Ascending aorta (tissue), 2 donors: ENCODE measurements at regions not wholly inside any gene's neighbourhood (a gene's known extent, or its start where the extent isn't known, plus 50 kb on each side); places are given as distances from the start of the nearest gene placed in this dataset.

Source experiments
- DNase-seq, 2 donors: peaks; one replicate each; pipeline ENCODE4 v3.0.0-alpha.2; 2019; ENCODE audit warnings: low spot score in 2 of 2
- H3K27ac ChIP-seq, 2 donors: fragments of 200-600 bp; sonication (generic); one replicate each; pipeline ENCODE4 v1.5.1; 2016 to 2017; ENCODE audit warnings: mild to moderate bottlenecking in 1 of 2
- H3K27me3 ChIP-seq: fragments of 200-600 bp; sonication (generic); one replicate; pipeline ENCODE4 v1.5.1; 2017
- H3K36me3 ChIP-seq, 2 donors: fragments of 200-600 bp; sonication (generic); one replicate each; pipeline ENCODE4 v1.5.1; 2016
- H3K4me1 ChIP-seq, 2 donors: fragments of 200-600 bp; sonication (generic); one replicate each; pipeline ENCODE4 v1.5.1; 2016 to 2017; ENCODE audit warnings: mild to moderate bottlenecking in 1 of 2
- H3K4me3 ChIP-seq, 2 donors: fragments of 200-600 bp; sonication (generic); one replicate each; pipeline ENCODE4 v1.5.1; 2016 to 2017; ENCODE audit warnings: mild to moderate bottlenecking in 1 of 2
- H3K9me3 ChIP-seq, 2 donors: fragments of 200-600 bp; sonication (generic); one replicate each; pipeline ENCODE4 v1.5.1; 2016
- CTCF ChIP-seq, 3 experiments: fragments of 200-600 bp in 2 of 3; fragments of 450-650 bp in 1 of 3; sonication (generic) in 2 of 3; IDR thresholded peaks; one replicate each; pipeline ENCODE4 v1.5.1; 2016 to 2019; ENCODE audit warnings: antibody characterized with exemption in 3 of 3, mild to moderate bottlenecking in 1 of 3, moderate library complexity in 1 of 3
- intact Hi-C: fragments of 100-400 bp; cut with DNase I; formaldehyde crosslinking; loops from one replicate; pipeline ENCODE4 v1.15.1; 2023

GRCh38 chr10:81109200-81109752 lies 571.6 kb downstream of the SH2D4B start:
- TF ChIP-seq CTCF (IDR thresholded peaks at IDR 0.05), result no peak
- Histone ChIP-seq H3K36me3 (no peaks in the 10 kb centered on the region), H3K27me3 (no peaks in the 10 kb centered on the region), H3K9me3 (no peaks in the 10 kb centered on the region), H3K4me1 (no peaks in the 10 kb centered on the region), H3K27ac (no peak overlapping the region), H3K4me3 (no peak overlapping the region)
- intact Hi-C loops, result no loop called here
- DNase-seq, result no peak

DNA sequence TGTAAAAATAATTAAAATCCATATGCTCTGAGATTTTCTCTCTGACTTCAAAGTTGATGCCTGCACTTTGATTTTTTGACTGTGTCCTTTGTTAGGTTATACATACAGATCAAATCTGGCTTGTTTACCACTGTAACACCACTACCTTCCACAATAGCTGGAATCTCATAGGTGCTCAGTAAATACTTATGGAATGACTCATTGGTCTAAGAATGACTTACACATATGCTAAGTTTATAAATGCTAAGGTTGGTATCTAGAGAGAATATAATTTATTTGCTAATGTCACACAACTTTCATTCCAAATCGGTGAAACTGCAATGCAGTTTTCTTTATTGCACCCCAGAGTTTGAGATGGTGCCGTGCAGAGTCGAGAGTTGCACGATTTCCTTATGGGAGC lies 578.5 kb downstream of the SH2D4B start:
- Histone ChIP-seq H3K9me3 (no peaks in the 10 kb centered on the region), H3K4me1 (no peaks in the 10 kb centered on the region), H3K27me3 (no peaks in the 10 kb centered on the region), H3K27ac (no peak overlapping the region), H3K36me3 (no peaks in the 10 kb centered on the region), H3K4me3 (no peak overlapping the region)
- no peak for DNase-seq
- intact Hi-C loops, result no loop called here
- no peak for TF ChIP-seq CTCF (IDR thresholded peaks at IDR 0.05)

DNA sequence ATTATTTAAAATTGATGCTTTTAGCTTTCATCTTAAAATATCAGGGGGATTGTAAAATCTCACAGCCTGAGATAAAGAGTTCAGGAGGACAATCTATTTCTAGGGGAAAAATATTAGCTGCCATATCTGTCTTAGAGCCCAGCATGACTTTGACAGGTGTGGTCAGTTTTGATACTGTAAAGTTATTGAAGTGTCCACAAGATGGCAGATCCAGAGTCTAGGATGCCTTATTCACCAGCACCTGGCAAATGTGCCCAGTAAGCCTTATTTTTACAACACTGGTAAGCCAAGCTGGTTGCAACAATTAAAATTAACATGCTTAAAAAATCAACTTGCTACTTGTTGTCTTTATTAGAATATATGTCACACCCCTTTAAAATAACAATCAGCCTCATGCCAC lies 579.3 kb downstream of the SH2D4B start:
- no peak overlapping the region for H3K4me3 ChIP-seq
- H3K27me3 ChIP-seq, result no peaks in the 10 kb centered on the region
- no peak for TF ChIP-seq CTCF (IDR thresholded peaks at IDR 0.05)
- intact Hi-C loops, result no loop called here
- H3K27ac ChIP-seq, result no peak overlapping the region
- DNase-seq, result no peak
- H3K36me3 ChIP-seq, result no peaks in the 10 kb centered on the region
- H3K4me1 ChIP-seq, result no peaks in the 10 kb centered on the region
- no peaks in the 10 kb centered on the region for H3K9me3 ChIP-seq

DNA sequence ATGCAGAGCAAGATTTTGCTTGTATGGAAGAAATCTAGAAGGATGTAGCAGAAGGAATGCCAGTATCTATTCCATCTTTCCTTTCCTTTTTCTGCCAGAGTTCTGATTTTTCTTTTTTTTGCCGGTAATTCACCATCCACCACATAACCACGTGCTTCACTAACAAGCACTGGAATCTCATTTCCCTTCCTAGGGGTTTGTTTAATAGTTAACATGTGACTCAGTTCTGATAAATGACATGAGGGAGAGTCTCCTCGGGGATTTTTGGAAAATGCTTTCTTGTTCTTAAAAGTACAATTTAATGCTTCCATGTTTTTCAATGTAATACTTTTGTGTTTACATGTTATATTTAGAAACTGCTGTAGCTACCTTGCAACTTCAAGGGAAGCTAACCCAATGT lies 590.2 kb downstream of the SH2D4B start:
- Histone ChIP-seq H3K27me3 (no peaks in the 10 kb centered on the region), H3K4me1 (no peaks in the 10 kb centered on the region), H3K36me3 (no peaks in the 10 kb centered on the region), H3K27ac (no peak overlapping the region), H3K9me3 (no peaks in the 10 kb centered on the region), H3K4me3 (no peak overlapping the region)
- no peak for DNase-seq
- no peak for TF ChIP-seq CTCF (IDR thresholded peaks at IDR 0.05)
- intact Hi-C loops, result no loop called here

- Histone ChIP-seq H3K27me3 (no peaks in the 10 kb centered on the region), H3K36me3 (no peaks in the 10 kb centered on the region), H3K4me3 (no peak overlapping the region), H3K27ac (no peak overlapping the region), H3K9me3 (no peaks in the 10 kb centered on the region), H3K4me1 (no peaks in the 10 kb centered on the region)
- TF ChIP-seq CTCF (IDR thresholded peaks at IDR 0.05), result no peak
- DNase-seq, result no peak
- intact Hi-C loops, result no loop called here
These were observed 592.3 kb downstream of the SH2D4B start for GRCh38 chr10:81130014-81130413.

- no peaks in the 10 kb centered on the region for H3K4me1 ChIP-seq
- no peaks in the 10 kb centered on the region for H3K36me3 ChIP-seq
- intact Hi-C loops, result no loop called here
- no peak for TF ChIP-seq CTCF (IDR thresholded peaks at IDR 0.05)
- H3K4me3 ChIP-seq, result no peak overlapping the region
- H3K9me3 ChIP-seq, result no peaks in the 10 kb centered on the region
- DNase-seq, result no peak
- no peak overlapping the region for H3K27ac ChIP-seq
- no peaks in the 10 kb centered on the region for H3K27me3 ChIP-seq
These were observed 598.1 kb downstream of the SH2D4B start for GRCh38 chr10:81135851-81136250.
